Middle frontal gyrus (tissue), 1 donor: ENCODE measurements at regions not wholly inside any gene's neighbourhood (a gene's known extent, or its start where the extent isn't known, plus 50 kb on each side); places are given as distances from the start of the nearest gene placed in this dataset.

Source experiments
- DNase-seq: peaks from one replicate; pipeline ENCODE4 v3.0.0-alpha.2; 2015; ENCODE audit warnings: low spot score; ENCODE audit errors: extremely low spot score

- no peak for DNase-seq
These were observed 710.0 kb upstream of the GRAMD2B start for GRCh38 chr5:125713109-125713805.

- DNase-seq, result no peak
These were observed 708.0 kb upstream of the GRAMD2B start for GRCh38 chr5:125715216-125715615.

DNA sequence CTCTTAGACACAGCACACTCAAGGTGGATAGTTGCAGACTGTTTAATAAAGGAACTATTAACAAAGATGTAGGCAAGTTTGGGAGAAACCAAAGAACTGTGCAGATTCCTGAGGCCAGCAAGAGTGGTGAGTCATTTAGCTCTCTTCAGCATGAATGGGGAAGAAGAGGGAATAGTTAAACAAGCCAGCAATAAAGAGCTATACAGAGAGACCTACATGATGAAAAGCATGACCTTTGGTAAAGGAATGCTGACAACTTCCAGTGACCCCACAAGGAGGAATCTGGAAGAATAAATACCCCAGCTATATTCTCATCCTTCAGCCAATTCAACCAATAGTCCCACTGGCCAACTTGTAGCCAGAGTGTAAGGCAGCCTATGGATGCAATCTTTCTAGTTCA is 706.0 kb upstream of the GRAMD2B start:
- no peak for DNase-seq

GRCh38 chr5:125719681-125720347 is 703.4 kb upstream of the GRAMD2B start:
- no peak for DNase-seq

DNA sequence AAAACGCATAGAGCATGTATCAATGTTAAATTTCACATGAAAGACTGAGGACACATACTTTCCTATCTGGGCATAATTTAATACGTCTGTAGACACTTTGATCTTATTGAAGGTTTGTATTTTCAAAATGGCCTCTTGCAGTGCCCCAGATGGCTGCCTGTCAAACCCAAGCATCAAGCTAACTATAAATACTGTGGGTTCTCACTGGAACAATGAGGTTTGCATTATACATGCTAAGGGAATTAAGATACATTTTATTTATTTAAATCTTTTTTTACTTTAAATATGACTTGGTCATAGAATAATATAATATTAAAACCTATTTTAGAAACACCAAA is 702.9 kb upstream of the GRAMD2B start:
- DNase-seq, result no peak

DNA sequence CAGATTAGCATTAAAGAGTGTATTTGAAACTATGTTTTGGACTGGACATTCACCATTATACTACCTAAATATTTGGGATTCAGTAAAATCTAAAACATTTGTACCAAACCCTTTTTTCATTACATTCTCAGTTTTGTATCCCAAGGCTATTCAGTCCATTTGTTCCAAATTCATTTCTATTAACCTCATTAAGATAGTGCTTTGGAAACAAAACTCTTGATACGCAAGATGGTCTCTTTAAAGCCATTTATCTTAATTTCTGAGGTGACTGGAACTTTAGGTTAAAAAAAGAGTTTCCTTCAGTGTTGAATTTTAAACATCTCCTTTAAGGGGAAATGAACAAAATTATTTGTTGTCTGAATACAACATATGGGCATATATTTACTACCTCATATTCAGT is 702.5 kb upstream of the GRAMD2B start:
- DNase-seq, result no peak

DNA sequence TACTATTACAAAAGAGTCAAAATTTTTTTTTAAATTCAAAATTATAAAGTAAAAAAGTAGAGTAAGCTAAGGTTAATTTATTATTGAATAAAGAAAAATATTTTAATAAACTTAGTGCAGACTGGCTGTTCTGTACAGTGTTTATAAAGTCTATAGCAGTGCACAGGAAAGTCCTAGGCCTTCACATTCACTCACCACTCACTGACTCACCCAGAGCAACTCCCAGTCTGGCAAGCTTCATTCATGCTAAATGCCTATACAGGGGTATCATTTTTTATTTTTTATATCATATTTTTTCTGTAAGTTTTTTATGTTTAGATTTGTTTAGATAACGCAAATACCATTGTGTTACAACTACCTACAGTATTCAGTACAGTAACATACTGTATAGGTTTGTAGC is 700.7 kb upstream of the GRAMD2B start:
- no peak for DNase-seq

- no peak for DNase-seq
These were observed 697.5 kb upstream of the GRAMD2B start for GRCh38 chr5:125725691-125726090.

GRCh38 chr5:125743939-125744338 is 679.3 kb upstream of the GRAMD2B start:
- no peak for DNase-seq

- DNase-seq, result no peak
These were observed 676.3 kb upstream of the GRAMD2B start for GRCh38 chr5:125746917-125747316.

GRCh38 chr5:125750147-125750860 is 672.9 kb upstream of the GRAMD2B start:
- DNase-seq, result no peak

GRCh38 chr5:125750861-125751186 is 672.4 kb upstream of the GRAMD2B start:
- DNase-seq, result no peak

DNA sequence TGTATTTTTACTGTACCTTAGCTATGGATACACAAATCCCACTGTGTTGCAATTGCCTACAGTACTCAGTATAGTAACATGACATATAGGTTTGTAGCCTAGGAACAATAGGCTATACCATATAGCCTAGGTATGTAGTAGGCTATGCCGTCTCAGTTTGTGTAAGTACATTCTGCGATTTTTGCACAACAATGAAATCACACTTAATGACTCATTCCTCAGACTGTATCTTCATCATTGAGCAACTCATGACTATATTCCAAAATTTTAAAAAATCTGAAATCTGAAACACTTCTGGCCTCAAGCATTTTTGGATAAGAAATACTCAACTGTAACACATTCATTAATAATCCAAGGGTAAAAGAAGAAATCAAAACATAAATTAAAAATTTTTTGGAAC is 666.8 kb upstream of the GRAMD2B start:
- DNase-seq, result no peak

GRCh38 chr5:125766706-125767105 is 656.5 kb upstream of the GRAMD2B start:
- no peak for DNase-seq

- peak; percentile 37 for DNase-seq
These were observed 647.3 kb upstream of the GRAMD2B start for GRCh38 chr5:125775896-125776295.

DNA sequence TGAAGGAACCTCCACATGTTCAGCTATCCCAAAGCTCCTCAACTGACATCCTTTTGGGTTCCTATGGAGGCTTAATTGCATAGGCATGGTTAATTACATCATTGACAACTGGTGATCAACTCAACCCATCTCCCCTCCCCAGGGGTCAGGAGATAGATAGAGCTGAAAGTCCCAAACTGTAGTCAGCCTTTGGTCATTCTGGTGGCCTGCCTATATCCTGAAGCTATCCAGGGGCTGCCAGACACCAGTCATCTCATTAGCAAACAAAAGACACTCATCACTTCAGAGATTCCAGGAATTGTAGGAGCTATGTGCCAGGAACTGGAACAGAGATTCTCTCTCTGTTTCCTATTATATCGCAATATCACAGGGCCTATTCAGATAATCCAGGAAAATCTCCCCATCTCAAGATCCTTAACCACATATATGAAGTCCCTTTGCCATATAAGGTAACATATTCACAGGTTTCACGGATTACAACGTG is 646.5 kb upstream of the GRAMD2B start:
- no peak for DNase-seq

DNA sequence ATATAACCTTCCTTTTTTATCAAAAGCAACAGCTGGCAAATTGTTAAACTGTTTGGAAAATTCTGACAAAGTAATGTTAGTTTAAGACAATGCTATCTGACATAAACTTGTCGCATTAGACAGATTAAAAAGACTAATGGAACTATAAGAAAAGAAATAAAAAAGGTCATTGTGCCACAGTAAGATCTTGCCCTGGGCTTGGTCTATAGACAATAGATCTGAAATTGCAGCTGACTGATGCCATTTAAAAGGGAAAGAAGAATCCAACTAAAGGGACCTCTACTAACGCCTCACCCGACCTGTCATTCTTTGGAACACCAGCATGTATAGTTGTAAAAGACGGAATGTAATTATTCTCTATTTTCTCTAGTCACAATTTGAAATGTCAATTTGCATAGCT is 644.4 kb upstream of the GRAMD2B start:
- no peak for DNase-seq

DNA sequence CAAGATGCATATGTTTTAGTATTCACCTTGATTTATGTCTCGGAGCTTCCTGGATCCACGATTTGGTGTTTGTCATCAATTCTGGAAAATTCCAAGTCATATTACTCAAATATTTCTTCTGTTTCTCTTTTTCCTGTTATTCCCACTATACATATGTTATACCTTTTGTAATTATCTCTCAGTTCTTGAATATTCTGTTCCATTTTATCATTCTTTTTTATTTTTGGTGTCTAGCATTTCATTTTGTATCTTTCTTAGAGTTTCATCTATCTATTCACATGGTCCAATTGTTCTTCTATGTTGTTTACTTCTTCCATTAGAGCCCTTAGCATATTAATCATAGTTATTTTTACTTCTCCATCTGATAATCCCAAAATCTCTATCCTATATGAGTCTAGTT is 637.8 kb upstream of the GRAMD2B start:
- DNase-seq, result no peak

- no peak for DNase-seq
These were observed 637.2 kb upstream of the GRAMD2B start for GRCh38 chr5:125786021-125786420.

DNA sequence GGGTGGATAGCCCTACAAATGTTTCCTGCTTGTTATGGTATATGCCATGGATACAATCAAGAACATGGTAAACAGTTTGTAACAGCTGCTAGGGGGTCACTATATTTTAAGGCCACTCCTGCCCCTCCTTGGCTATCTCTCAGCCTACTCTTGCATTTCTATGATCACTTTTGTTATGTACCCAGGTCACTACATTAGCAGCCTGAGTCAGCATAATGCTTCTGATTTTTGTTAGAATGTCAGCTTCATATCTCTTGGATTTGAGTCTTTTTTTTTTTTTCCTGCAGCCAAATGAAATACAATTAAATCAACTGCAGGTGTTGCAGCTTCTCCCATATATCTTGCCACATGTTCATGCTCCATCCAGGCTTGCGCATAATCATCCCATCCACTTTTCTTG is 629.7 kb upstream of the GRAMD2B start:
- no peak for DNase-seq

GRCh38 chr5:125794922-125795321 is 628.3 kb upstream of the GRAMD2B start:
- DNase-seq, result no peak

DNA sequence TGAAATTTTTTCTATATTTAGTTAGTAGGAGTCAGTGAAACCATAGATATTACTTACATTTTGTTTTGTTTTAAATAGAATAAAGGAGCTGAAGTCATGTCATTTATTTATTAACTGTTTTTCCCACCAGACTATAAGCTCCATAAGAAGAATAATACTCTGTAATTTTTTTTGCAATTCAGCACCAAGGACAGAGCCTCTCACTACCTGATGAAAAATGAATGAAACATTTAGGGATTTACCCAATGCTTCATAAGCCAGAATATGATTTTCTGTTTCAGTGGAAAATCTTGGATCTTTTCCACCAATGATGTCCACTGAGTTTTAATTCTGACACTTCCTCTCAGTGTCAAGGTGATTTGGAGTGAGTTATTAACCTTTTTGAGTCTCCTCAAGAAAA is 624.9 kb upstream of the GRAMD2B start:
- DNase-seq, result no peak

DNA sequence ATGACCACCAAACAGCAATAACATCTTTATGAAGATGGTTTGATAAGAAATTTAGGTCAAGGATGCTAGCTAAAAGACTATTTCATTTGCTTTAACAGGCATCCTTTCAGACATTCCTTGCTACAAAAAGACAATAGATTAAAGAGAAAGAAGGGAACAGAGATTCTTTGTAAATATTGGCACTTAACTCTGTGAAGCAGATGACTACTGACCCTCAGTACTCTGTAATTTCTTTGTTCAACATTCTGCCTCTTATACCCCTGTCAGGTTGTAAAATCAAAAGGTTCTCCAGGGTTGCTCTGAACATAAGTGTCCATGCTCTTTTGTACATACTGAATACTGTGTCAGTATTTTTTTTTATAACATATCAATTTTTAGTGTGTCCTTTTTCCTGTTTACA is 610.6 kb upstream of the GRAMD2B start:
- no peak for DNase-seq
